Right renal pelvis (tissue), 4 donors: ENCODE measurements at regions not wholly inside any gene's neighbourhood (a gene's known extent, or its start where the extent isn't known, plus 50 kb on each side); places are given as distances from the start of the nearest gene placed in this dataset.

Source experiments
- DNase-seq, 4 donors: peaks; one replicate each; pipeline ENCODE4 v3.0.0-alpha.2; 2013; ENCODE audit warnings: low read depth in 4 of 4, low spot score in 3 of 4, missing footprints in 1 of 4

GRCh38 chr1:13921190-13921589 lies 221.2 kb downstream of the PRDM2 start:
- no peak for DNase-seq

- DNase-seq = no peak
These were observed 222.6 kb downstream of the PRDM2 start for GRCh38 chr1:13922466-13923110.

GRCh38 chr1:13926556-13926955 lies 226.6 kb downstream of the PRDM2 start:
- no peak for DNase-seq

GRCh38 chr1:13927736-13928135 lies 227.7 kb downstream of the PRDM2 start:
- DNase-seq = no peak

GRCh38 chr1:13929313-13929712 lies 229.3 kb downstream of the PRDM2 start:
- DNase-seq = no peak

GRCh38 chr1:13930151-13930550 lies 230.2 kb downstream of the PRDM2 start:
- DNase-seq = no peak

GRCh38 chr1:13931226-13931625 lies 231.2 kb downstream of the PRDM2 start:
- DNase-seq = no peak

- no peak for DNase-seq
These were observed 235.3 kb downstream of the PRDM2 start for GRCh38 chr1:13935336-13935735.

GRCh38 chr1:13941315-13941714 lies 241.3 kb downstream of the PRDM2 start:
- no peak for DNase-seq

GRCh38 chr1:13943055-13943454 lies 243.1 kb downstream of the PRDM2 start:
- DNase-seq = no peak

- DNase-seq = no peak
These were observed 245.9 kb downstream of the PRDM2 start for GRCh38 chr1:13945856-13946255.

GRCh38 chr1:13947658-13948057 lies 247.7 kb downstream of the PRDM2 start:
- no peak for DNase-seq

- no peak for DNase-seq
These were observed 248.4 kb downstream of the PRDM2 start for GRCh38 chr1:13948396-13948795.

- DNase-seq = no peak
These were observed 249.0 kb downstream of the PRDM2 start for GRCh38 chr1:13948888-13949391.

GRCh38 chr1:13949546-13949945 lies 249.6 kb downstream of the PRDM2 start:
- no peak for DNase-seq

- DNase-seq = no peak
These were observed 250.6 kb downstream of the PRDM2 start for GRCh38 chr1:13950637-13951036.

- DNase-seq = no peak
These were observed 252.1 kb downstream of the PRDM2 start for GRCh38 chr1:13951793-13952751.

- no peak for DNase-seq
These were observed 253.0 kb downstream of the PRDM2 start for GRCh38 chr1:13952985-13953384.

- peak in 3 of 4 donors; percentile 12 to 29 (median 25) for DNase-seq
These were observed 256.4 kb downstream of the PRDM2 start for GRCh38 chr1:13956393-13956792.

GRCh38 chr1:13960375-13960987 lies 260.5 kb downstream of the PRDM2 start:
- peak; percentile 38 to 65 (median 48) for DNase-seq

- DNase-seq = no peak
These were observed 264.8 kb downstream of the PRDM2 start for GRCh38 chr1:13964768-13965167.
